Small intestine (tissue), 7 donors: ENCODE measurements at regions not wholly inside any gene's neighbourhood (a gene's known extent, or its start where the extent isn't known, plus 50 kb on each side); places are given as distances from the start of the nearest gene placed in this dataset.

ENCODE experiments used
- DNase-seq, 2 donors: peaks; one replicate each; pipeline versions ENCODE4 v3.0.0 to v3.0.0-alpha.2; 2013
- FAIRE-seq: peaks from 2 replicates; lab custom pipeline; 2012; peaks lifted over from hg19 to GRCh38; lab: Jason Lieb, UNC
- H3K27ac ChIP-seq, 3 donors: one replicate each; pipeline ENCODE4 v1.5.1; 2013; ENCODE audit warnings: low read length in 2 of 3, mild to moderate bottlenecking in 2 of 3, control low read depth in 1 of 3, inconsistent platforms in 1 of 3, low read depth in 1 of 3, moderate library complexity in 1 of 3
- H3K27me3 ChIP-seq, 3 donors: one replicate each; pipeline ENCODE4 v1.6.1; 2013; ENCODE audit warnings: low read length in 3 of 3, inconsistent platforms in 1 of 3; ENCODE audit not compliant: control insufficient read depth in 3 of 3, insufficient read depth in 3 of 3
- H3K36me3 ChIP-seq, 3 donors: one replicate each; pipeline ENCODE4 v1.6.1; 2013; ENCODE audit warnings: low read length in 3 of 3, inconsistent platforms in 1 of 3, low read depth in 1 of 3, mild to moderate bottlenecking in 1 of 3, moderate library complexity in 1 of 3; ENCODE audit not compliant: control insufficient read depth in 3 of 3, insufficient read depth in 2 of 3
- H3K4me1 ChIP-seq, 3 donors: one replicate each; pipeline ENCODE4 v1.6.1; 2013; ENCODE audit warnings: low read length in 2 of 3, inconsistent platforms in 1 of 3, low read depth in 1 of 3, mild to moderate bottlenecking in 1 of 3, moderate library complexity in 1 of 3; ENCODE audit not compliant: control insufficient read depth in 3 of 3, insufficient read depth in 2 of 3
- H3K4me3 ChIP-seq, 3 donors: one replicate each; pipeline ENCODE4 v1.5.1; 2013; ENCODE audit warnings: low read length in 3 of 3, control low read depth in 1 of 3, inconsistent platforms in 1 of 3, low read depth in 1 of 3, mild to moderate bottlenecking in 1 of 3, moderate library complexity in 1 of 3
- H3K9me3 ChIP-seq, 2 donors: one replicate each; pipeline ENCODE4 v1.6.1; 2013; ENCODE audit warnings: low read depth in 1 of 2, low read length in 1 of 2; ENCODE audit not compliant: control insufficient read depth in 2 of 2, insufficient read depth in 1 of 2
- WGBS, 3 donors: extraction: QIAGEN DNeasy Blood & Tissue Kit; methylation state at CpG; one replicate each; pipeline ENCODE4 v1.1.7; 2013; 5-methylcytosine and 5-hydroxymethylcytosine counted together
- donor health status: healthy with polysubstance abuse.
- donor health status: control.
- donor health status: control.
- donor health status: Bipolar disorder and iron deficiency.
- donor health status: healthy.

DNA sequence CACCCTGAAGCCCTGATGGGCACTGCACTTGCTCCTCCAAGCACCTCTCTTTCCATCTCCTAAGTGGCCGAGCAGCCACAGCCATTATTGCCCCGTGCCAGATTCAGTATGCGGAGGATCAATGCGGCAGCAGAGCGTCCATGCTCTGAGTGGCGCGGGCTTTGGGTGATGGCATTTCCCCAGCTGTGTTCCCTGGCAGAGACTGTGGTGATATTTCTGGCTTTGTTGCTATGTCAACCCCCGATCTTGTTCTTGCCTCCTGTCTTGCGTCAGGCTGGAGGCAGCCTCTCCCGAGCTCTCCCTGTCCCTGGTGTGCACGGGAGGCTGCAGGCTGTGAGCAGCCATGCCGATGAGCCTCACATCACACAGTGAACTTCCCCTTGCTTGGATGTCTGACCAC lies 1018.6 kb downstream of the TBC1D22A start:
- Histone ChIP-seq H3K36me3 (no peaks in the 10 kb centered on the region), H3K4me1 (no peaks in the 10 kb centered on the region), H3K27me3 (no peaks in the 10 kb centered on the region), H3K4me3 (no peak overlapping the region), H3K9me3 (peaks cover 0 to 7% of the 10 kb centered on the region in 2 donors), H3K27ac (no peak overlapping the region)
- no peak for DNase-seq
- 88 to 93% (median 90%) methylated on average over 12 of the region's 12 CpGs for WGBS, 3 donors
- FAIRE-seq: no peak

DNA sequence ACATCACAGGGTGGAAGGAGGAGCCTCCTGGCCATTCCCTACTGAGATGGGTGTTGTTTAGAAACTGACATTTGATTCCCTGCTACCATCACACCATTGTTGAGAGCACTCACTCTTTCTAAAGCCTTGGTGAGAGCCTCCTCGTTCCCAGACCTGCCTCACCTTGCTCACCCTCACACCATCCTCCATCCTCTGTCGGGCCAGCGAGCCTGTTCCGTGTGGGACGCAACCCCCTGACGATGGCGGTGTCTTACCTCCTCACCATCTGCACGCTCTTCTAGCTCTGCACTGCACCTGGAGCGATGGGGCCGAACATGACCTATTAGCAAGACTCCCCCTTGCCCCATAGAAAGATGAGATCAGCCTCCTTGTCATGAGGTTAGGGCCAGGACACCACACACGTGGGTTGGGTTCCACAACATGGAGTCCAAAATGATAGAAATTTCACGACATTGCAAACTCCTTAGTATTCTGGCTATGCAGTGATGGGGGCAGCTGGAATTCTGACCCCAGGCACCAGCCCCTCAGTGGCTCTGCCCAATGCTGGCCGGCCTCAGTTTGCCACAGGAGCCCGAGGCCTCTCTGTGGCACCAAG lies 1017.9 kb downstream of the TBC1D22A start:
- FAIRE-seq (no peak), DNase-seq (no peak)
- no peaks in the 10 kb centered on the region for H3K4me1 ChIP-seq
- H3K9me3 ChIP-seq: peaks cover 0 to 7% of the 10 kb centered on the region in 2 donors
- WGBS, 3 donors: 83 to 87% (median 83%) methylated on average over 14 of the region's 14 CpGs
- H3K4me3 ChIP-seq: no peak overlapping the region
- H3K27me3 ChIP-seq: no peaks in the 10 kb centered on the region
- H3K27ac ChIP-seq: no peak overlapping the region
- H3K36me3 ChIP-seq: no peaks in the 10 kb centered on the region

DNA sequence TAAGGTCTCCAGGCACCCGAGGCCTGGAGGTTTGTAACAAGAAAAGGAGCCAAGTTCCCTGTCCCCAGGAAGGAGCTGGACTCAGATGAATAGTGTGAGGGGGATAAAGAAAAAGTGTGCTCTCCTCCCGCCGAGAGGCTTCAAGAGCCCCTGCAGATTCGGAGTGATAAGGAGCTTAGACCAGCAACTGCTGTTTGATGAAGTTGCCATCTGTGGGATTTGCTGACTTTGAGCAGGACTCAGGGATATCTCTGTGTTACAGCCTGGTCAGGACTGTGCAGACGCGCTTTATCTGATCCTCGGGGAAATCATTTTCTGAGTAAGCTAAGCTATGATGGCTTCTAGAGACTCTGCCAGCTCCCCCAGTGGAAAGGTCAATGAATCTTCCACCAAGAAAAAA lies 1017.0 kb downstream of the TBC1D22A start:
- 23 to 42% (median 34%) methylated on average over 7 of the region's 7 CpGs for WGBS, 3 donors
- no peak for FAIRE-seq
- no peak for DNase-seq
- Histone ChIP-seq H3K27me3 (no peaks in the 10 kb centered on the region), H3K4me3 (no peak overlapping the region), H3K36me3 (no peaks in the 10 kb centered on the region), H3K9me3 (no peaks in the 10 kb centered on the region), H3K27ac (no peak overlapping the region), H3K4me1 (no peaks in the 10 kb centered on the region)

DNA sequence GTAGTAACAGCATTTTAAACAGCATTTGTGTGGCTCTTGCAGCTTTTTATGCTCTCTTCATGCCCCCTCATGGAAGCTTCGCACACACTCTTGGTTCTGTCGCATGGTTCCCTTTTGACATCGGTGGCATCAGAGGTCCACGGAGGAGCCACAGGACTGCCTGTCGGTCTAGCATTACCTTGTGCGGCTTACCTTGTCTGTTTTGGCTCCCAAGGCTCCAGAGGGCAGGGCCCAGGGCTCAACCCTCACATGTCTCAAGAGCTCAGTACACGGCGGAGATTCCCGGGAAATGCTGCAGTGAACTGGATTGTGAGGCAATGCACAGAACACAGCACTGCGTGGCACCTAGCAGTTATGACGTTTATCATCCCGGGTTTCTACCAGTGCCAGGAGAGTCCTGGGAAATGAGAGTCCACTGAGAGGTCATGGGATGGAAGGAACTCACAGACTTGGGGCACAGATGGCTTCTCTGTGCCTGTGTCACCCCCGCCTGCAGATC lies 1015.8 kb downstream of the TBC1D22A start:
- FAIRE-seq (no peak), DNase-seq (no peak)
- 91 to 94% (median 94%) methylated on average over 13 of the region's 13 CpGs for WGBS, 3 donors
- Histone ChIP-seq H3K27ac (no peak overlapping the region), H3K9me3 (no peaks in the 10 kb centered on the region), H3K27me3 (no peaks in the 10 kb centered on the region), H3K36me3 (no peaks in the 10 kb centered on the region), H3K4me1 (no peaks in the 10 kb centered on the region), H3K4me3 (no peak overlapping the region)

DNA sequence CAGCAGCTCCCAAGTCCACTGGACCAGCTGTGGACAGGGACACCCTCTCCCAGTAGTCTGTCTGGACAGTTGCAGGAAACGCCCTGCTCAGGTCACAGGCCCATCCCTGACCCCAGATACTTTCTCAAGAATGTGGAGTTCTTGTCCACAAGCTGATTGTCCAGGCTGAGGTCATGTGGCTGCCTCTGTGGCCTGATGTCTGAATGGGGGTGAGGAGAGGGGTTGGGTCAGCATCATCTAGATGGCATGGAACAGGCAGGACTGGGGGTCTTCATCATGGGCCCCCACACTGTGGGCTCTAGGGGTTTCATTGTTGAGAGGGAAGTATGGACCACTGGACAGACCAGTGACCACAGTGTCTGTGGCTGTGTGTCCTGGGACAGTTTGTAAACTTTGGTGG lies 1015.0 kb downstream of the TBC1D22A start:
- H3K36me3 ChIP-seq: no peaks in the 10 kb centered on the region
- DNase-seq: no peak
- no peaks in the 10 kb centered on the region for H3K9me3 ChIP-seq
- WGBS, 3 donors: 13 to 61% (median 46%) methylated on average over 1 of the region's 1 CpG
- H3K27ac ChIP-seq: no peak overlapping the region
- no peak overlapping the region for H3K4me3 ChIP-seq
- no peak for FAIRE-seq
- H3K4me1 ChIP-seq: no peaks in the 10 kb centered on the region
- no peaks in the 10 kb centered on the region for H3K27me3 ChIP-seq

DNA sequence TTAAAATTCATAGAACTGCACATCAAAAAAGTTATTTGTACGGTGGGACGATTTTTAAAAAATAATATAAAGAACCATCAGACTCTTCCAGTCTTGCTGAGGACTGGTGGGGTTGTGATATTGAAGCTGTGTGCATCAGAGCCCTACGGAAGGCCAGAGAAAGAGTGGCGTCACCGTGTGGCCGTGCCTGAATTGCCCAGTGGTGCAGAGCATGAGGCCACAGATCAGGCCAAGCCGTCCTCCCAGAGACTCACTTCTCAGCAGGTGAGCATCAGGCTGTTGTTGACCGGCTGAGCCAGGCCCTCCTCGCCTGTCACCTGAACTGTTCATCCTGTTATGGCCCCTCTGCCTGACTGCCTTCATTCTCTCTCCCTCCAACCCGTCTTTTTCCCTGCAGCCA lies 1013.9 kb downstream of the TBC1D22A start:
- WGBS, 3 donors: 39 to 49% (median 43%) methylated on average over 10 of the region's 10 CpGs
- no peak for FAIRE-seq
- H3K27me3 ChIP-seq: no peaks in the 10 kb centered on the region

DNA sequence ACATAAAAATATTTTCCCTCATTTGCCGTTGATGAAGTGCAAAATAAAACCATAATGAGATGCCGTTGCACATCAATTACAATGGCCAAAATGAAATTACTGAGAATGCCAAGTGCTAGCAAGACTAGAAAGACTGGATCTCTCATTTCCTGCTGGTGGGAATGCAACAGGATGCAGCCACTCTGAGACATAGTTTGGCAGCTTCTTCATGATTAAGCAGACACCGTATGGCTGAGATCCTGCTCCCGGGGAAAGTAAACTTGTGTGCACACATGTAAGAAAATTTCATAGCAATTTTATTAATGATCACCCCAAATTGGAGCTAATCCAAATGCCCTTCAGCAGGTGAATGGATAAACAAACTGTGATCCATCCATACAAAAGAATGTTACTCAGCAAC lies 1013.2 kb downstream of the TBC1D22A start:
- no peaks in the 10 kb centered on the region for H3K27me3 ChIP-seq
- WGBS, 3 donors: 32 to 44% (median 35%) methylated on average over 4 of the region's 4 CpGs
- no peaks in the 10 kb centered on the region for H3K4me1 ChIP-seq
- no peak for DNase-seq
- H3K36me3 ChIP-seq: no peaks in the 10 kb centered on the region
- no peak for FAIRE-seq
- no peak overlapping the region for H3K4me3 ChIP-seq
- no peaks in the 10 kb centered on the region for H3K9me3 ChIP-seq
- no peak overlapping the region for H3K27ac ChIP-seq

More for the DNA sequence above, 1013.9 kb downstream of the TBC1D22A start:
- Histone ChIP-seq H3K9me3 (no peaks in the 10 kb centered on the region), H3K4me1 (no peaks in the 10 kb centered on the region), H3K4me3 (no peak overlapping the region), H3K27ac (no peak overlapping the region), H3K36me3 (no peaks in the 10 kb centered on the region)
- DNase-seq: no peak

DNA sequence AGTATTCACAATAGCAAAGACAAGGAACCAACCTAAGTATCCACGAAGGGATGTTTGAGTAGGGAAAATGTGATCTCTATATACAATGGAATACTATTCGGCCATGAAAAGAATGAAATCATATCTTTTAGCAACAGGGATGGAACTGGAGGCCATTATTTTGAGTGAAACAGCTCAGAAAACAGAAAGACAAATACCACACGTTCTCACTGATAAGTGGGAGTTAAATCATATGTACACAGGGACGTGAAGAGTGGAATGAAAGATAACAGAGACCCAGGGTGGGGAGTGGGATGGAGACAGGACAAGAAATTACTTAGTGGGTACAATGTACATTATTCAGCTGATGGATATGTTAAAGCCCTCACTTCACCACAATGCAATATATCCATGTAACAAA lies 1012.7 kb downstream of the TBC1D22A start:
- H3K27ac ChIP-seq: no peak overlapping the region
- DNase-seq (no peak), FAIRE-seq (no peak)
- 50 to 66% (median 59%) methylated on average over 4 of the region's 4 CpGs for WGBS, 3 donors
- no peaks in the 10 kb centered on the region for H3K4me1 ChIP-seq
- no peaks in the 10 kb centered on the region for H3K36me3 ChIP-seq
- H3K9me3 ChIP-seq: no peaks in the 10 kb centered on the region
- H3K4me3 ChIP-seq: no peak overlapping the region
- H3K27me3 ChIP-seq: no peaks in the 10 kb centered on the region

DNA sequence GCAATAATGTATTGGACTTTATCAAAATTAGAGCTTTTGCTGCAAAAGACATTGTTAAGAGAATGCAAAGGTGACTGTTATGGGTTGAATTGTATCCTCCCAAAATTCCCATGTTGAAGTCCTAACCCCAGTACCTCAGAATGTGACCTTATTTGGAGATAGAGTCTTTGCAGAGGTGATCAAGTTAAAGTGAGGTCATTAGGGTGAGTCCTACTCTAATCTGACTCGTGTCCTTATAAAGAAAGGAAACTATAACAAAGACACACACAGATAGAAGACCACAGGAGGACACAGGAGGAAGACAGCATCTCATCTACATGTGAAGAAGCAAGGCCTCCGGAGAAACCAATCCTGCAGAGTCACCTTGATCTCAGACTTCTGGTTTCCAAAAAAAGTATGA lies 1011.2 kb downstream of the TBC1D22A start:
- FAIRE-seq: no peak
- Histone ChIP-seq H3K4me3 (no peak overlapping the region), H3K4me1 (no peaks in the 10 kb centered on the region), H3K9me3 (no peaks in the 10 kb centered on the region), H3K27me3 (no peaks in the 10 kb centered on the region), H3K36me3 (no peaks in the 10 kb centered on the region), H3K27ac (no peak overlapping the region)
- 52 to 69% (median 68%) methylated on average over 2 of the region's 2 CpGs for WGBS, 3 donors
- no peak for DNase-seq
